HG03439 (cell line): ENCODE measurements at regions not wholly inside any gene's neighbourhood (a gene's known extent, or its start where the extent isn't known, plus 50 kb on each side); places are given as distances from the start of the nearest gene placed in this dataset.
A peak's percentile ranks its signal among the peaks of the same experiment; 100 is the strongest.

ENCODE experiments used
- ATAC-seq: cut with Tn5 transposase; IDR thresholded peaks from one replicate; pipeline ENCODE4 v1.9.1; 2021; ENCODE audit warnings: mild to moderate bottlenecking, moderate library complexity; ENCODE audit not compliant: unreplicated experiment

GRCh38 chr11:80420374-80420773 lies 979.5 kb upstream of the TENM4 start:
- no peak for ATAC-seq

DNA sequence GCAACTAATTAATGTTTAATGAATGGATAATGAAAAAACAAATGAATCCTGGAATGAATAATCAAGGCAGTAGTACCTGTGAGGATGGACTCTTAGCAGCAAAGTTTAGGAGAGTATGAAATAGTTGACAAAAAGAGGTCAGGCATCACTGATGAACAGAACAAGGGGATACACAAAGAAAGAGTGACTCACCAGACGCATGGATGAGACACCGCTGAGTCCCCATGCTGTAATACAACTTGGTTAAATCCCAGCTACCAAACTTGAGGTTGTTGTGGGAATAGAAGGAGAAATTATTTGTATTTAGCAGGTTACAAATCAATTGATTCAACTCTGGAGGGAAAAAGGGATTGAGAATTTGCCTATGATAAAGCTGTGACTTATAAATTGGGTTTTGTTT lies 976.9 kb upstream of the TENM4 start:
- no peak for ATAC-seq

DNA sequence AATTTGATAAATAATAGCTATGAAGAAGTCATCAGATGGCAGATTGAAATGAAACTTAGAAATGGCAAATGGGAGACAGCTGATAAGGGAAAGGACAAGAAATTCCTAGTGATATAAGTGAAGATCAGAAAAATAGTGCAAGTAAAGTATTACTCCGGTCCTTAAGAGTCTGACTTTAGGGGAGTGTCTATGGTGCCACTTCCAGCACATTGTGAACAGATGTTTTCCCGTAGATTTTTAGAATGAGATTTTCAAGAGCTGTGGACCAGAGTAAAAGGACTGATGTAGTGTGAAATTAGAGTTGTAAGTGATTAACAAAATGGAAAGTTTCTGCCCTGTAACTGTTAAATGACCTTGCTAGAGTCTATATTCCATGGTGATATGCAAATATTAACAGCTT lies 974.8 kb upstream of the TENM4 start:
- no peak for ATAC-seq

DNA sequence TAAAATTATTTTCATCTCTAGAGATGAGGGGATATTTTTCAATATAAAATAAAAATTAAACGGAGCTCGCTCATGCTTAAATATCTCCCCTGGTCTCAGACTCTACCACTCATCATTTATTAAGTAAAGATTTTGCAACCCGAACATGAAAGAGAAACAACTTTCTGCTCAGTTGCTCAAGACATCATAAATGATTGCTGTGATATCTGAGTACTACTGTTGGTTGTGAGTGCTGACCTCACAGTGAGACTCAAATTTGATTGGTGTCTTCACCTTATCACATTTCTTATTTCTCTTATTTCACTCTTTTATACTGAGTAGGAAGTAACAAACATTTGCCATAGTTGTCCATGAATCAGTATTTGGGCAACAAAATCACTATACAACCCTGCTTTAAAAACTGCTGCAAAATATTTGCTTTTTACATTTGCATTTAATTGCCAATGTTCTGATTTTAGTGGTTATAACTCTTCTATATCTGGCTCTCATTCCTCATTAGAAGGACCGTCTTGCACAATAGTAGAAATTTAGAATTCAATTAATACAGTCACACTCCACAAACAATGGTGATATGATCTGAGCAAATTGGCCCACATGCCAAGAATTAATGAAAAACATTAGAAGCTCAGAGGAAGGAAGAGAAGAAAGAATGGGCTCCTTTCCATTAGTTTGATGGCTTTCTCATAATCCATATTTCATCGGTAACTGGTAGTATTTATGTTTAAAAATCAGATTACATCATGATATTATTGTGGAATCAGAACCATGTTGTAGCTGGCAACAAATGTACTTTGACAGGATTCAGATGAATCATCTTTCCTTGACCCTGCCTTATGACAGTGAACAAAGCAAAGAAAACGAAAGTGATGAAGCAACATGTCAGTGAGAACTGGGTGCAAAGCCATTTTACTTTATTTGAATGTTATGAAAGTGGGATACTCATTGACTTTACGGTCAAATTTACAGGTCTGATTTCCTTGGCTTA lies 973.6 kb upstream of the TENM4 start:
- ATAC-seq = no peak

GRCh38 chr11:80412604-80413003 lies 971.8 kb upstream of the TENM4 start:
- ATAC-seq = no peak

DNA sequence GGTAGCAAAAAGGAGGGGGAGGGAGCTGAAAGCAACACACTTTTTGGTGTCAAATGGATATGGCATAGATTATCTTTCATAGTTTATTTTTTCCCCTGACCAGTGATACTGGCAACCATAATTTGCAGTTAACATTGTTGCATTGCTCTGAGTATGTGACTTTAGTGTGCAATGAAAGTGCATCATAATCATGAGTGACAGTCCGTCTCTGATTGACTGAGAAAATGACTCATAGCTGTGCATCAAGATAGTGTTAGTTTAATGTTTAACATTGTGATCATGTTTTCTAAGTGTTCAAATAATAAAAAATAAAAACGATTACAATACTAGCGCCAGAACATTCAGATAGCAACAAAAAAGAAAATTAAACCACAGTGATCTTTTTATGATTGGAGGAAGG lies 952.4 kb upstream of the TENM4 start:
- no peak for ATAC-seq

DNA sequence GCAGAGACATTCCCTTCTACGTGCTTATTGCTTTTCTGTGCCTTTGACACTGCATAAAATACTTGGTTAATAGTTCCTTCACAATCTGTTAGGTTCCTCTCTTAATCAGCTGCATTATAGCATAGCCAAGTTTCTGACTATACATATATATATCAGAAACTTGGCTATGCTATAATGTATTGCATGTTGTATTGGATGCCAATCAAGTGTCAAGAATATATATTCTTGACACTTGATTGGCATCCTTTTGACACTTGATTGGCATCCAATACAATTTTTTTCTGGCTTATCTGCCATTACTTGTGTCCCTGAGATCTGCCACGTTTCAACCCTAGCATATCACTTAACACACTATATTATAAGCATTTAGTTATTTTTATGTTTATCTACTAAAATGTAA lies 949.7 kb upstream of the TENM4 start:
- ATAC-seq = no peak

DNA sequence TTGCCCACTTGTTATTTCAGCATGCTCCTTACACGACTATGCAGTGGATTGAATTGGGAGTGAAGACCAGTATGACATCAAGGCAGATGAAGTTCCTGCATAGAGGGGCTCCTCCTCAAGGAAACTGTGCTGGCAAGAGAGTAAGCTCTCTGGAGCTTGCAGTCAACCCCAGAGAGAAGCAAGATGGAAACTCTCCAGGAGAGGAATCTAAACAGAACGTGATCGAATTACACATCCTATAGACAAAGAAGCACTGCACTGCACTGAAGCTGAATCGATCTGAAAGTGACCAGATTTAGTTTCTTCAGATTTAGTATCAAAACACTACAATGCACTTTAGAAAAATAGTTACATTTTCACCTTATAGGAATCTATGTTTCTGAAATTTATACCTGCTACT lies 947.7 kb upstream of the TENM4 start:
- no peak for ATAC-seq

- no peak for ATAC-seq
Measured at GRCh38 chr11:80388130-80388529, 947.3 kb upstream of the TENM4 start.

DNA sequence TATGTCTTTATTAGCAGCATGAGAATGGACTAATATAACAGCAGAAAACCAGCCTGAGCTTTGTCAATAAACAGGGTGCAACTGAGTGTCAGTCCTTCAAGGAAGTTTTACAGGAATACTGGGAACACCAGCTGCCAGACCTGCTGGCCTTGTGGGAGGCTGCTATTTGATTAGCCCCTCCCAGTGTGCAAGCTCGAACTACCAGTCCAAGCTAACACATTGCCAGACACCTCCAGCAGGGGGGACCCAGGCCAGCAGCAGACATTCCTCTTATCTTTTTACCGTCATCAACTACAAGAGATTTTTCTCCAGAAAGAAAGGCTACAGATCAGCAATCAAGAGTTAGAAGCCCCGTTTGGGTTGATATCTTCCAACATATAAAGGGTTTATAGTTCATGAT lies 942.8 kb upstream of the TENM4 start:
- ATAC-seq = no peak

DNA sequence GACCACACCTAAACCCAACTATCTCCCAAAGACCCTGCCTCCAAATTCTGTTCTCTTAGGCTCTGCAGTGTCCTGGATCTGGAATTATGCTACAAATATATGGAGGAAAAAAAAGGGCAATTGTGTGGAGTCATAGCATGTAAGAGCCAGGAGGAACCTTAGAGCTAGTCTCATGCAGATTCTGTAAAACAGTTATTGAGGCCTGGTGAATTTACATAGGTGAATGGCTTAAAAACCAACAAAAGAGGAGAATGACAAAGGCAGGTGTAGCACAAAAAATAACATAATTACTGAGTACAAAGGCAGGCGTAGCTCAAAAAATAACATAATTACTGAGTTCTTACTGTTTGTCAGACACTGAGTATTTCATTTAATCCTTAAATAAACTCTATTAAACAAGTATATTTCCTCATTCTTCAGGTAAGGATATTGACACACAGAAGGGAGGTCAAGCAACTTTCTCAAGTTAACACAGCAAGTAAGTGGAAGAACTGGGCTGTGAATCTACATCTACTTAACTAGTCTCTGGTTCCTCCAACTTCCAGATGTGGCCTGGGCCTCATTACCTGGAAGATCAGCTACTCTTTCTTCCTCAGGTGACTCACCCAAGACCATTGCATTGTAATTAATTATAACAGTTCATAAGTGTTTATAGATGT lies 938.9 kb upstream of the TENM4 start:
- no peak for ATAC-seq

GRCh38 chr11:80371931-80372330 lies 931.1 kb upstream of the TENM4 start:
- ATAC-seq = no peak

DNA sequence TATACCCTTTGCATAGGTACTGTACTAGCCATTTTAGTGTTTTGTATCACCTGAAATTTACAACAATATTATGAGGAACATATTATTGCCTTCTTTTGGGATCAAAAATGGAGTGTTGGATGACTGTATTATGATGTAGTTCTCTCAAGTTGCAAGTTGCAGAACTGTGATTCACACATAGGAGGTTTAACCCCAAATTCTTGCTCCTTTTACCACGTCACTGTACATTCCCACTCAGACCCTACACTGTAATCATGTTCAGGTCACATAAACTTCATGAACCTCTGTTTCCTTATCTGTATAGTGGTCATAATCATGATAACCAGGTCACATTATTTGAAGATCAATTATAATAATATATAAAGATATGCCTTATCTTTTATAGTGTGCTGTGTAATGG lies 925.1 kb upstream of the TENM4 start:
- no peak for ATAC-seq

DNA sequence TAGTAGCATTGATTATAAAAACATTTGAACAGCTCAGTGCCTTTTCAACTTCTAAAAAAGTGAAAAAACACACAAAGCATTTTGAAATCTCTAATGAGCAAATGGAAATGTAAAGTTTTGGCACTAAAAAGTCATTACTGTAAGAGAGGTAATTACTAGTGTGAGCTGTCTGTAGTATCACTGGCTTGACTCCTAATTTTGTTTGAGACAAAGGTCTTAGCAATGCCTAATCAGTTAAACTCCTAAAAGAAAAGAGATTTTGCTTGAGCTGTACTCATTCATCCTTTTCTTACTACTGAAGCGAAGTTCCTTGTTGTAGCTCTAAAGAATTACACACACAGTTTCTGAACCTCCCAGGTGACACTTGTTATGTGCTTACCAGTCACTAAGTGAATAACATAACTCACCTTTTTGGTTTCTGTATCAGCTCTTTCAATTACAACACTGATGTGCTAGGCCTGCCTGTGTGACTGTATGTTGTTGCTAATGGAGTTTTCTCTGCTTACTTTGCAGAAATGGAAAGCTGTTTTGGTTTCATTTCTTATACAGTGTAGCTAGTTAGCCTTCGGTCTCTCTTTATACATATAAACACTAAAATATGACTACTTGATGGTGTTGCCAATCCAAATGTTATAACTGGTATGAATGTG lies 924.4 kb upstream of the TENM4 start:
- ATAC-seq = peak; percentile 63

GRCh38 chr11:80362563-80363340 lies 921.9 kb upstream of the TENM4 start:
- no peak for ATAC-seq

GRCh38 chr11:80355251-80355650 lies 914.4 kb upstream of the TENM4 start:
- ATAC-seq = no peak

GRCh38 chr11:80350541-80350940 lies 909.7 kb upstream of the TENM4 start:
- no peak for ATAC-seq

GRCh38 chr11:80349997-80350396 lies 909.2 kb upstream of the TENM4 start:
- ATAC-seq = no peak

- no peak for ATAC-seq
Measured at GRCh38 chr11:80346353-80347059, 905.7 kb upstream of the TENM4 start.

GRCh38 chr11:80343436-80343835 lies 902.6 kb upstream of the TENM4 start:
- no peak for ATAC-seq
